ENCODE measurements at regions not wholly inside any gene's neighbourhood (a gene's known extent, or its start where the extent isn't known, plus 50 kb on each side); places are given as distances from the start of the nearest gene placed in this dataset.
A peak's percentile ranks its signal among the peaks of the same experiment; 100 is the strongest.

- no peak overlapping the region for H3K27ac Mint-ChIP-seq
Measured at GRCh38 chr18:54775686-54776085, 52.6 kb upstream of the RAB27B start.

DNA sequence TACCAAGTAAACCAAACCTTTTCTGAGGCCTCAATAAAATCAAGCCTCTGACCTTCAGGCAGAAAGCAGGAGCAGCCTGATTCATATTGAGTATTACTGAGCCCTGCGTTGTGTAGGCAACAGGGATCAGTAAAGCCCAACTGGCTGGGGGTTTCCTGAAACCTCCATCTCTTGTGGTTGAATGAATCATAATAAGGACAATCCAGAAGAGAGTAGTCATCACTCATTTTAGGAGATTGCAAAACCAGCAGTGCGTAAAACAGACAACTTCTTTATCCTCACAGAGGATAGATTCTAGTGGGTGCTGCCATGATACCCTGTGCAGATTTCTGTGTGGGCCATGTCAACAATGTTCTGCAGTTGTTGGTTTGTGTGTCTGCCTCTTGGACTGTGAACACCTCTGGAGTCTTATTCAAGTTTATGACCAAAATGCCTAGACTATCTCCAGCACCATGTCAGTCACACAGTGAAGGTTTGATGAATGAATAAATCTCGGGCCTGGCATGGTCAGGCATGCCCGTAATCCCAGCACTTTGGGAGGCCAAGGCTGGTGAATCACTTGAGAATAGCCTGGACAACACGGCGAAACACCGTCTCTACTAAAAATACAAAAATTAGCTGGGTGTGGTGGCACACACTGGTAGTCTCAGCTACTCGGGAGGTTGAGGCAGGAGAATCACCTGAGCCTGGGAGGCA is 51.8 kb upstream of the RAB27B start:
- peak; percentile 56 for DNase-seq
- Mint-ChIP-seq H3K4me1 (ENCODE audit: low read depth) (peaks cover 3% of the 10 kb centered on the region), H3K4me3 (no peak overlapping the region), H3K27ac (no peak overlapping the region), H3K36me3 (ENCODE audit: low read depth) (no peaks in the 10 kb centered on the region), H3K27me3 (ENCODE audit: low read depth) (peaks cover 2% of the 10 kb centered on the region), H3K9me3 (no peaks in the 10 kb centered on the region)
- intact Hi-C loops (cut with micrococcal nuclease): loop anchor here (1.0 to 2.0 kb wide), 3 partner anchors 52 to 76 kb away; partner anchors contain the start of gene RAB27B
- CTCF ChIA-PET: no interaction called here

More at GRCh38 chr18:54775686-54776085, 52.6 kb upstream of the RAB27B start:
- Mint-ChIP-seq H3K36me3 (ENCODE audit: low read depth) (no peaks in the 10 kb centered on the region), H3K27me3 (ENCODE audit: low read depth) (peaks cover 2% of the 10 kb centered on the region), H3K9me3 (no peaks in the 10 kb centered on the region), H3K4me3 (no peak overlapping the region), H3K4me1 (ENCODE audit: low read depth) (peaks cover 3% of the 10 kb centered on the region)
- no peak for DNase-seq
- intact Hi-C loops (cut with micrococcal nuclease): loop anchor here (1.0 to 2.0 kb wide), 3 partner anchors 53 to 77 kb away; partner anchors contain the start of gene RAB27B
- CTCF ChIA-PET: no interaction called here

DNA sequence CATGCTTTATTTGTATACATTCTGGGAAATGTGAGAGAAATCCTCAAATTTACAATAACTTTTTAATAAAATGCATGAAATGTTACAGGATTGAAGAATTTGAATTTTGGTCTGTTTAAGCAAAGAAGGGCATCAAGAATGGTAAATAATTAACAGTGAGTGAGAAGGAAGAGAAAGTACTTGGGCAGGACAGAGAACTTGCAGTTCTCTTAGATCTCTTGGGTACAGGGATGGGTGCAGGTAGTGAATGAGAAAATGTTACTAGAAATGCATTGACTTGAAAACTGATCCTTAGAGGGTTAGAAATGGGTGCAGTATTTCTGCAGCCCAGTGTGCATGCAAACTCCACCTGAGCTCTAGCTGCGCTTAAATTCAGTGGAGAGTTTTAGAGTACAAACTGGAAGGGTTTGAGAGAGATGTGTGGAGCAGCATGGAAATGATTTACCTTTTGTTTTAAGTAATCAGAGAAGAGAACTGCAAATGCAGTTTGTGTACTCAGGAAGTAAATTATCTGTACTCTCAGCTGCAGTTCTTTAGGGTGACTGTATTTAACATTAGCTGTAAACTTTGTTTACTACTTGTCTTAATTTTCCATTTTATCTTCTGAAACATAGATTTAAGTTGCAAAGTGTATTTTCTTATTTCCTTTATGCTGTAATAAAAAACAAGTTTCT is 51.0 kb upstream of the RAB27B start:
- no peaks in the 10 kb centered on the region for H3K9me3 Mint-ChIP-seq
- no peaks in the 10 kb centered on the region for H3K36me3 Mint-ChIP-seq (ENCODE audit: low read depth)
- no peak overlapping the region for H3K27ac Mint-ChIP-seq
- H3K4me1 Mint-ChIP-seq (ENCODE audit: low read depth): peaks cover 3% of the 10 kb centered on the region
- CTCF ChIA-PET: no interaction called here
- H3K27me3 Mint-ChIP-seq (ENCODE audit: low read depth): peaks cover 2% of the 10 kb centered on the region
- intact Hi-C loops (cut with micrococcal nuclease): loop anchor here (2.0 kb wide), 1 partner anchor 58 kb away; no protein-coding TSS in a partner anchor
- no peak overlapping the region for H3K4me3 Mint-ChIP-seq
- no peak for DNase-seq

DNA sequence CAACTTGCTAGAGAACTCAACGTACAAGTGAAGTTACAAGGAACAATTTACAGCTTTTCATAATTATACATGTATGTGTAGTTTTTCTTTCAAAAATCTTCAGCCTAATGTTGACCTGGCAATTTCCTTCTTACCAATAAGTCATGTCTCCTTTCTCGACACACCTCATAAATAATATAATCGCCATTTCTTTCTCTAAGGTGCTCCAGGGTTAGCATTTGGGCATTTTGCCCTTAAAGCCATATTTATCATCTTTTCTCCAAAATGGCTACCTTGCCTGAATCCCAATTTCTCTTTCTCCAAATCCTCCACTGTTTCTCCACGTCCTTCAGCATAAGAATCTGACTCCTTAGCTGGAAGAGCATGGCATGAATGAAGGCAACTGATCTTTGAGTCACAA is 50.3 kb upstream of the RAB27B start:
- H3K27me3 Mint-ChIP-seq (ENCODE audit: low read depth): peaks cover 2% of the 10 kb centered on the region
- H3K4me1 Mint-ChIP-seq (ENCODE audit: low read depth): peaks cover 3% of the 10 kb centered on the region
- H3K36me3 Mint-ChIP-seq (ENCODE audit: low read depth): no peaks in the 10 kb centered on the region
- DNase-seq: no peak
- no peaks in the 10 kb centered on the region for H3K9me3 Mint-ChIP-seq
- no peak overlapping the region for H3K27ac Mint-ChIP-seq
- intact Hi-C loops (cut with micrococcal nuclease): loop anchor here (2.0 kb wide), 1 partner anchor 59 kb away; no protein-coding TSS in a partner anchor
- CTCF ChIA-PET: no interaction called here
- H3K4me3 Mint-ChIP-seq: no peak overlapping the region
